ENCODE measurements at regions not wholly inside any gene's neighbourhood (a gene's known extent, or its start where the extent isn't known, plus 50 kb on each side); places are given as distances from the start of the nearest gene placed in this dataset.

DNA sequence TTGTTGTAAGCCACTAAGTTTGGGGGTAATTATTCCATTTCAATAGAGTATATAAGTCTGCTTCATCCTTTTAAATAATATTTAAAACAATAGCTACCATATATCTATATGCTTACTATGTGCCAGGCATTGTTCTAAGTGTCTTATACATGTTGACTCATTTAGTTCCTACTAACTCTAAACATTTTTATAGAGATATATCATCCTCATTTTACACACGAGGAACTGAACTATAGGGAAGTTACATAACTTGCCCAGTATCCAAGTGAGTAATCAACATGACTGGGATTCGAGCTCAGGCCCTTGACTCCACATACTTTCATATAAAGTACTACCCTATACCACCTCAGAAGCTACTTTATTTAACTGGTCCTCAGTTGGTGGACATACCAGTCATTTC, 175.3 kb upstream of the RAI2 start:
- no peak for TF ChIP-seq POLR2AphosphoS5 (IDR thresholded peaks at IDR 0.05)
- no peak for TF ChIP-seq CTCF (IDR thresholded peaks at IDR 0.05)
